ENCODE measurements at regions not wholly inside any gene's neighbourhood (a gene's known extent, or its start where the extent isn't known, plus 50 kb on each side); places are given as distances from the start of the nearest gene placed in this dataset.

- Histone ChIP-seq H3K27me3 (replicated peaks; ENCODE audit: insufficient read depth) (no peaks in the 10 kb centered on the region), H3K9me3 (ENCODE audit: low read depth) (no peaks in the 10 kb centered on the region), H2AFZ (no peak overlapping the region), H3F3A (ENCODE audit: insufficient read depth) (peaks cover 21% of the 10 kb centered on the region), H3K36me3 (ENCODE audit: low read depth) (no peaks in the 10 kb centered on the region), H3K79me2 (ENCODE audit: insufficient read depth) (no peaks in the 10 kb centered on the region), H3K4me1 (ENCODE audit: insufficient read depth) (peaks cover 44% of the 10 kb centered on the region), H3K4me2 (ENCODE audit: unreplicated experiment) (peak overlapping the region; percentile 60), H3K4me3 (0 out of 2 replicates have a peak overlapping the region, but pooled peaks have one; percentile 9), H3K9ac (no peak overlapping the region), H4K20me1 (ENCODE audit: insufficient read depth) (no peaks in the 10 kb centered on the region), H3K9me2 (ENCODE audit: insufficient read depth) (no peaks in the 10 kb centered on the region), H3K27ac (peak overlapping the region; percentile 48)
- WGBS, 2 experiments (ENCODE audit: low coverage in 1 of 2, low lambda C conversion rate in 2 of 2, missing lambda C conversion rate in 2 of 2) = 5 to 6% methylated on average over 1 of the region's 1 CpG
- DNase-seq = peak; percentile 85
- TF ChIP-seq EZH2phosphoT487 (IDR thresholded peaks at IDR 0.05; ENCODE audit: insufficient read depth, low read depth) = 0 out of 2 replicates have a peak, but pooled peaks have one; percentile 56
- TF ChIP-seq EZH2 (IDR thresholded peaks at IDR 0.05; ENCODE audit: insufficient read depth, poor library complexity, severe bottlenecking) = no peak
- in situ Hi-C loops (cut with MboI) = no loop called here
Measured at GRCh38 chr4:176400816-176401461, 81.2 kb downstream of the SPCS3 start.

GRCh38 chr4:176404621-176405020, 84.9 kb downstream of the SPCS3 start:
- no peak overlapping the region for H3K27ac ChIP-seq
- H3K4me3 ChIP-seq = no peak overlapping the region
- H3K4me2 ChIP-seq (ENCODE audit: unreplicated experiment) = peak overlapping the region; percentile 7
- H3K9me3 ChIP-seq (ENCODE audit: low read depth) = no peaks in the 10 kb centered on the region
- peaks cover 21% of the 10 kb centered on the region for H3F3A ChIP-seq (ENCODE audit: insufficient read depth)
- DNase-seq = peak; percentile 76
- H4K20me1 ChIP-seq (ENCODE audit: insufficient read depth) = no peaks in the 10 kb centered on the region
- no peaks in the 10 kb centered on the region; the same call in 1 of the 2 replicates for H3K9me2 ChIP-seq (ENCODE audit: insufficient read depth)
- WGBS, 2 experiments (ENCODE audit: low coverage in 1 of 2, low lambda C conversion rate in 2 of 2, missing lambda C conversion rate in 2 of 2) = 22% methylated on average over 4 of the region's 4 CpGs
- H3K27me3 ChIP-seq (replicated peaks; ENCODE audit: insufficient read depth) = no peaks in the 10 kb centered on the region
- H3K9ac ChIP-seq = no peak overlapping the region
- no peak overlapping the region for H2AFZ ChIP-seq
- peaks cover 30% of the 10 kb centered on the region for H3K4me1 ChIP-seq (ENCODE audit: insufficient read depth)
- in situ Hi-C loops (cut with MboI) = no loop called here
- no peaks in the 10 kb centered on the region for H3K79me2 ChIP-seq (ENCODE audit: insufficient read depth)
- TF ChIP-seq EZH2phosphoT487 (IDR thresholded peaks at IDR 0.05; ENCODE audit: insufficient read depth, low read depth) (no peak), EZH2 (IDR thresholded peaks at IDR 0.05; ENCODE audit: insufficient read depth, poor library complexity, severe bottlenecking) (no peak)
- no peaks in the 10 kb centered on the region for H3K36me3 ChIP-seq (ENCODE audit: low read depth)

GRCh38 chr4:176406297-176406696, 86.5 kb downstream of the SPCS3 start:
- Histone ChIP-seq H3K9ac (no peak overlapping the region), H3K4me3 (no peak overlapping the region), H3K27me3 (replicated peaks; ENCODE audit: insufficient read depth) (no peaks in the 10 kb centered on the region), H3K27ac (no peak overlapping the region), H2AFZ (no peak overlapping the region), H3K36me3 (ENCODE audit: low read depth) (no peaks in the 10 kb centered on the region), H3K4me1 (ENCODE audit: insufficient read depth) (peaks cover 16% of the 10 kb centered on the region), H3F3A (ENCODE audit: insufficient read depth) (peaks cover 10% of the 10 kb centered on the region), H3K9me3 (ENCODE audit: low read depth) (no peaks in the 10 kb centered on the region), H3K4me2 (ENCODE audit: unreplicated experiment) (no peak overlapping the region), H3K79me2 (ENCODE audit: insufficient read depth) (no peaks in the 10 kb centered on the region), H3K9me2 (ENCODE audit: insufficient read depth) (no peaks in the 10 kb centered on the region; the same call in 1 of the 2 replicates), H4K20me1 (ENCODE audit: insufficient read depth) (no peaks in the 10 kb centered on the region)
- no peak for DNase-seq
- TF ChIP-seq EZH2 (IDR thresholded peaks at IDR 0.05; ENCODE audit: insufficient read depth, poor library complexity, severe bottlenecking) = no peak
- TF ChIP-seq EZH2phosphoT487 (IDR thresholded peaks at IDR 0.05; ENCODE audit: insufficient read depth, low read depth) = no peak
- in situ Hi-C loops (cut with MboI) = no loop called here
- 91% methylated on average over 4 of the region's 4 CpGs for WGBS, 2 experiments (ENCODE audit: low coverage in 1 of 2, low lambda C conversion rate in 2 of 2, missing lambda C conversion rate in 2 of 2)

GRCh38 chr4:176406736-176407135, 87.0 kb downstream of the SPCS3 start:
- H4K20me1 ChIP-seq (ENCODE audit: insufficient read depth) = no peaks in the 10 kb centered on the region
- no peaks in the 10 kb centered on the region for H3K36me3 ChIP-seq (ENCODE audit: low read depth)
- H2AFZ ChIP-seq = no peak overlapping the region
- H3K9ac ChIP-seq = no peak overlapping the region
- H3K79me2 ChIP-seq (ENCODE audit: insufficient read depth) = no peaks in the 10 kb centered on the region
- no peak for TF ChIP-seq EZH2phosphoT487 (IDR thresholded peaks at IDR 0.05; ENCODE audit: insufficient read depth, low read depth)
- WGBS, 2 experiments (ENCODE audit: low coverage in 1 of 2, low lambda C conversion rate in 2 of 2, missing lambda C conversion rate in 2 of 2) = 83% methylated on average over 2 of the region's 2 CpGs
- H3K4me3 ChIP-seq = no peak overlapping the region
- peaks cover 11% of the 10 kb centered on the region for H3K4me1 ChIP-seq (ENCODE audit: insufficient read depth)
- H3K9me2 ChIP-seq (ENCODE audit: insufficient read depth) = no peaks in the 10 kb centered on the region; the same call in 1 of the 2 replicates
- no peak overlapping the region for H3K4me2 ChIP-seq (ENCODE audit: unreplicated experiment)
- no peaks in the 10 kb centered on the region for H3K9me3 ChIP-seq (ENCODE audit: low read depth)
- H3K27ac ChIP-seq = no peak overlapping the region
- peaks cover 6% of the 10 kb centered on the region for H3F3A ChIP-seq (ENCODE audit: insufficient read depth)
- no peaks in the 10 kb centered on the region for H3K27me3 ChIP-seq (replicated peaks; ENCODE audit: insufficient read depth)
- in situ Hi-C loops (cut with MboI) = no loop called here
- DNase-seq = no peak
